Small intestine (tissue), 7 donors: ENCODE measurements at regions not wholly inside any gene's neighbourhood (a gene's known extent, or its start where the extent isn't known, plus 50 kb on each side); places are given as distances from the start of the nearest gene placed in this dataset.
A peak's percentile ranks its signal among the peaks of the same experiment; 100 is the strongest.

Source experiments
- DNase-seq, 2 donors: peaks; one replicate each; pipeline versions ENCODE4 v3.0.0 to v3.0.0-alpha.2; 2013
- FAIRE-seq: peaks from 2 replicates; lab custom pipeline; 2012; peaks lifted over from hg19 to GRCh38; lab: Jason Lieb, UNC
- H3K27ac ChIP-seq, 3 donors: one replicate each; pipeline ENCODE4 v1.5.1; 2013; ENCODE audit warnings: low read length in 2 of 3, mild to moderate bottlenecking in 2 of 3, control low read depth in 1 of 3, inconsistent platforms in 1 of 3, low read depth in 1 of 3, moderate library complexity in 1 of 3
- H3K27me3 ChIP-seq, 3 donors: one replicate each; pipeline ENCODE4 v1.6.1; 2013; ENCODE audit warnings: low read length in 3 of 3, inconsistent platforms in 1 of 3; ENCODE audit not compliant: control insufficient read depth in 3 of 3, insufficient read depth in 3 of 3
- H3K36me3 ChIP-seq, 3 donors: one replicate each; pipeline ENCODE4 v1.6.1; 2013; ENCODE audit warnings: low read length in 3 of 3, inconsistent platforms in 1 of 3, low read depth in 1 of 3, mild to moderate bottlenecking in 1 of 3, moderate library complexity in 1 of 3; ENCODE audit not compliant: control insufficient read depth in 3 of 3, insufficient read depth in 2 of 3
- H3K4me1 ChIP-seq, 3 donors: one replicate each; pipeline ENCODE4 v1.6.1; 2013; ENCODE audit warnings: low read length in 2 of 3, inconsistent platforms in 1 of 3, low read depth in 1 of 3, mild to moderate bottlenecking in 1 of 3, moderate library complexity in 1 of 3; ENCODE audit not compliant: control insufficient read depth in 3 of 3, insufficient read depth in 2 of 3
- H3K4me3 ChIP-seq, 3 donors: one replicate each; pipeline ENCODE4 v1.5.1; 2013; ENCODE audit warnings: low read length in 3 of 3, control low read depth in 1 of 3, inconsistent platforms in 1 of 3, low read depth in 1 of 3, mild to moderate bottlenecking in 1 of 3, moderate library complexity in 1 of 3
- H3K9me3 ChIP-seq, 2 donors: one replicate each; pipeline ENCODE4 v1.6.1; 2013; ENCODE audit warnings: low read depth in 1 of 2, low read length in 1 of 2; ENCODE audit not compliant: control insufficient read depth in 2 of 2, insufficient read depth in 1 of 2
- WGBS, 3 donors: extraction: QIAGEN DNeasy Blood & Tissue Kit; methylation state at CpG; one replicate each; pipeline ENCODE4 v1.1.7; 2013; 5-methylcytosine and 5-hydroxymethylcytosine counted together
- donor health status: healthy with polysubstance abuse.
- donor health status: control.
- donor health status: control.
- donor health status: Bipolar disorder and iron deficiency.
- donor health status: healthy.

DNA sequence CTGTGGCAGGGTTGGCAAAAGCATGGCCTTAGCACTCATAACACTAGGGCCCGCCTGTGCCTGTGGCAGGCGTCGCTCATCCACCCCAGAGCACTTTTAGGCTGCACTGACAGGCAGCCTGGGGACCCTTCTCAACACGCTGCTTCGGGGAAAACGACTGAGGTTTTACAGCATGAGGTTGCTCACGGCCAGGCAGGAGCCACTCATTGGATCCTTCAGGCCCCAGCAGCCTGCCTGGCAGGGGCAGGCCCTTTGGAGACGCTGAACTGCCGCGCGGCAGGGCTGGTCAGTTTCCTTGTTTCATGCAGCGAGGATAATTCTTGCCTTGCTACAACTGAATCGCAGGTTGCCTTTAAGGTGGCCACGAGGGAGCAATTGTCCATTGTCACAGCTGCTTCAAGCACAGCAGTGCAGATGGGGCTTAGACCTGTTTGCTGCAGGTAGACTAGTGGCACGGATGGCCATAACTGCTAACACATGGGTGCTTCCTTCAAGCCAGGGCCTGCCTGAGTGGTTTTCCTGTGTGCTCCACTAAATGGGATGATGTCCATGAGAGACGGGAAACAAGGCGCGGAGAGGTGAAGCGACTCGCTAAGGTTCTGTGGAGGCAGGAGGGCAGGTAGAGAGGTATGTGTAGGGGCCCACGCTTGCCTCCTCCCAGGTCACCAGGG is 49.9 kb upstream of the HS6ST1 start:
- DNase-seq: no peak

GRCh38 chr2:128369108-128369555 is 50.5 kb upstream of the HS6ST1 start:
- 65 to 85% (median 76%) methylated on average over 12 of the region's 12 CpGs for WGBS, 3 donors
- Histone ChIP-seq H3K4me3 (no peak overlapping the region), H3K4me1 (peaks cover 0 to 4% (median 0%) of the 10 kb centered on the region in 3 donors), H3K36me3 (no peaks in the 10 kb centered on the region), H3K9me3 (no peaks in the 10 kb centered on the region), H3K27ac (no peak overlapping the region), H3K27me3 (no peaks in the 10 kb centered on the region)
- DNase-seq (no peak), FAIRE-seq (no peak)

More for the DNA sequence above, 49.9 kb upstream of the HS6ST1 start:
- WGBS, 3 donors: 92 to 93% (median 93%) methylated on average over 21 of the region's 21 CpGs
- Histone ChIP-seq H3K27ac (no peak overlapping the region), H3K4me1 (no peaks in the 10 kb centered on the region), H3K27me3 (no peaks in the 10 kb centered on the region), H3K36me3 (no peaks in the 10 kb centered on the region), H3K4me3 (no peak overlapping the region), H3K9me3 (no peaks in the 10 kb centered on the region)
- FAIRE-seq: no peak

DNA sequence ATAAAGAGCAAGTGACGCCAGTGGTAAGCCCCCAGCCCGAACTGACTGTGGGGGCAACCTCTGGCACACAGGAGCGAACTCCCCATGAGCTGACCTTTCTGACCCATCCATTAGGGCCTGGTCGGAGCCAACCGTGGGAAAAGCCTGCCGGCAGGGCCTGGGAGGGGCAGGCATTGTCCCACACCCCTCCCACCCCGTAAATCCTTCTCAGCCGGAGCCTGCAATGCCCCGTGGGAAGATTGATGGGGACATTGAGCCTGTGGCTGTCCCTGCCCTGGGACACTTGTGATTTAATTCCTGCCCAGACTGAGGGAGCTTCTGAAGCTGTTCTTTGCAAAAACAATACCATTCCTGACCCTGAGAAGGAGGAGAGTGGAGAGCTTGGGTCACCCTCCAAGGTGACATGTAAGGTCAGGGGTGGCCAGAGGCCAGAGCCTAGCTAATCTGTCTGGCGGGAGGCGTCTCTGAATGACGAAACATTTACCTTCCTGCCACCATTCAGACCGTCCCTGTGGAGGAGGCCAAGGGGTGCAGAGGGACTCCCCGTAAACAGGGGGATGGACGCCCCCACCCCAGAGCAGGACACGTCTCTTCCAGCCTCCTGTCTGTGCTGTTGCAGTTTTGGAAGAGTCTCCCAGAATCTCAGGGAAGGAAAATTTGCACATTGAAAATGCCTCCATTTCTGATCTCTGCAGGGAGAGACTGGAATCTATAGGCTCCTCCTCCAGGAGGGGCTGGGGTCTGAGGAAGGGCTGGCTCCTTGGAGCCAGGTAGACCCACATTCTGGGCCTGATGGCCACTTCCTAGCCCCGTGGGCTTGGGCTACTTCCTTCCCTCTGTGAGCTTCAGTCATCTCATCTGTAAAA is 51.2 kb upstream of the HS6ST1 start:
- no peak overlapping the region for H3K4me3 ChIP-seq
- no peak for FAIRE-seq
- no peak overlapping the region for H3K27ac ChIP-seq
- no peaks in the 10 kb centered on the region for H3K36me3 ChIP-seq
- DNase-seq: no peak
- H3K9me3 ChIP-seq: no peaks in the 10 kb centered on the region
- WGBS, 3 donors: 69 to 73% (median 70%) methylated on average over 17 of the region's 17 CpGs
- no peaks in the 10 kb centered on the region for H3K27me3 ChIP-seq
- peaks cover 0 to 8% (median 2%) of the 10 kb centered on the region in 3 donors for H3K4me1 ChIP-seq

DNA sequence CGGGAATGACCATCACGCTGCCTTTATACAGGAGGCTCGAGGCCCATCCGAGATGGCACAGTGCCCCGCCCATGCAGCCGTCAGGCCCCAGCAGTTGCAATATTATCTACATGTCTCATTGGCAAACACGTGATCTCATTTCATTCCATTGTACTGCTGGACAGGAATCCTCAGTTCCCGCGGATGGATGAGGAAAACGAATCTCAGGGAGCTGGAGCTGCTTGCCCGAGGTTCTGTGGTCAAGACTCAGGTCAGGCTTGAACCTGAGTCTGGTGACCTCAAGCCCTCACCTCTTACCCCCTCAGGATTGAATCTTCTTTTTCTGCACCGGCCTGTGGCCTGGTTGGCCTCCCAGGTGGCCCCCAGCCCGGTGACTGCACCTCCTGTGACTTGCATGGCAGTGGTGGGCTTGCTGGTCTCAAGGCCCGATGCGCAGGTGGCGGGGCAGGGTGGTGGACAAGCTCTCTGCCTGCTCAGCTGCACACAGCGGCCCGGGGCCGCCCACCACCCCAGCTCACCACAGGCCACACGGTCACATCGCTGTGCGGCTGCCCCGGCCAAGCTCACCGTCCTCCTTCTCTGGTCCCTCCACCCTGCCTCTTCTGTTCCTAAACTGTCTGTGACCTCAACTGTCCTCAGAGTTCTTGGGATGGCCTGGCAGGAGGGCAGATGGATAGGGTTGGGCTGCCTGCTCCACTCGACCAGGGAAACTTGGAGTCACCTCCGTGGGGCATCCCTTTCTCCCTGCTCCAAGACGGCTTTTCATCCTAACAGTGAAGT is 52.0 kb upstream of the HS6ST1 start:
- WGBS, 3 donors: 75 to 85% (median 77%) methylated on average over 25 to 27 of the region's 27 CpGs
- Histone ChIP-seq H3K36me3 (no peaks in the 10 kb centered on the region), H3K27me3 (no peaks in the 10 kb centered on the region), H3K27ac (no peak overlapping the region), H3K9me3 (no peaks in the 10 kb centered on the region), H3K4me1 (peaks cover 0 to 12% (median 2%) of the 10 kb centered on the region in 3 donors), H3K4me3 (no peak overlapping the region)
- no peak for FAIRE-seq
- no peak for DNase-seq

DNA sequence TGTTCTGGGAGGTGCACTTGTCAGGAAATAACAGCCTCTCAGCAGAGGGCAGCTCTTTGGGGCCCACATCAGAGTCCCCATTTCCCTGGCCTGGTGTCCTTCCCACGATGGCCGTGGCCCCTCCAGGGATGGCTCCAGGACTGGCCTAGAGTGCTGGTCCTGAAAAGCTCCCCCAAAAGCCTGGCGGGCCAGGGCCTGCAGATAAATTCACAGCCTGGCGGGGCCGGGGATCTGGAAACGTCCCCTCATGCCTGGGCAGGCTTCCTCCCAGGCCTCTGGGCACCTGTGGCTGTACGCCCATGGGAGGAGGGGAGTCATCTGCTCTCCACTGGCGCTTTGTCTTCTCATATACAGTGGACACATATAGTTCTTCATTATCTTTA is 52.6 kb upstream of the HS6ST1 start:
- WGBS, 3 donors: 92 to 93% (median 92%) methylated on average over 8 of the region's 8 CpGs
- peaks cover 0 to 13% (median 2%) of the 10 kb centered on the region in 3 donors for H3K4me1 ChIP-seq
- H3K27me3 ChIP-seq: no peaks in the 10 kb centered on the region
- FAIRE-seq (no peak), DNase-seq (no peak)
- H3K27ac ChIP-seq: no peak overlapping the region
- H3K36me3 ChIP-seq: no peaks in the 10 kb centered on the region
- no peaks in the 10 kb centered on the region for H3K9me3 ChIP-seq
- no peak overlapping the region for H3K4me3 ChIP-seq

DNA sequence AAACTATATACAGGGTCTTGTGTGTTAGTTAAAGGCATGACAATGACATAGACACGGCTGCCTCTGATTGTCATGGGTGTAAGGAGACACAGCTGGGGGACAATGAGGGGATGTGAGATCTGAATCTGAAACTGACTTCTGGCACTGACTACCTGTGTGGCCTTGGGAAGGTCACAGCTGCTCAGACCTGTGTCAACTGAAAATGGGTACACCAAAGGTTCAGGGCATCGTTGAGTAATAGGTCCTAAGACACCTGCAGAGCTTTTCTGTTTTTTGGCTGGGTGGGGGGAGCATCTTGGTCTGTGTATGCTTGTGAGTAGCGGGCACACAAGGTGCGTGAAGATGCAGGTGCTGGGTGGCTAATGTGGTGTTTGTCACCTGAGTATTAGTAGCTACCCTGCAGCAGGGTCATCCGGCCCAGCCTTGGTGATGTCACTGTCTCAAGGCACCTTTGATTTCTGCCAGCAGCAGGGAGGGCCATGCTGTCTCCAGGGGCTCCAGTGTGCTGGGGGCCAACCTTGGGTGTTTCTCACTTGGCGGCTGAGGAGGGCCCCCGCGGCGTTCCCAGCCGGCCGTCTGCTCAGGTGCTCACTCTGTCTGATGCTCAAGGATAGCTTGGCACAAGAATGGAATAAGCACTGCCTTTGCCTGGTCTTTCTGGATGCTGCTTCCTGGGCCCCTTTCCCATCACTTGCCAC is 53.1 kb upstream of the HS6ST1 start:
- WGBS, 3 donors: 83 to 91% (median 88%) methylated on average over 11 of the region's 11 CpGs
- H3K27me3 ChIP-seq: no peaks in the 10 kb centered on the region
- DNase-seq (no peak), FAIRE-seq (no peak)
- no peak overlapping the region for H3K27ac ChIP-seq
- H3K9me3 ChIP-seq: no peaks in the 10 kb centered on the region
- no peaks in the 10 kb centered on the region for H3K36me3 ChIP-seq
- H3K4me3 ChIP-seq: no peak overlapping the region
- peaks cover 0 to 13% (median 2%) of the 10 kb centered on the region in 3 donors for H3K4me1 ChIP-seq

DNA sequence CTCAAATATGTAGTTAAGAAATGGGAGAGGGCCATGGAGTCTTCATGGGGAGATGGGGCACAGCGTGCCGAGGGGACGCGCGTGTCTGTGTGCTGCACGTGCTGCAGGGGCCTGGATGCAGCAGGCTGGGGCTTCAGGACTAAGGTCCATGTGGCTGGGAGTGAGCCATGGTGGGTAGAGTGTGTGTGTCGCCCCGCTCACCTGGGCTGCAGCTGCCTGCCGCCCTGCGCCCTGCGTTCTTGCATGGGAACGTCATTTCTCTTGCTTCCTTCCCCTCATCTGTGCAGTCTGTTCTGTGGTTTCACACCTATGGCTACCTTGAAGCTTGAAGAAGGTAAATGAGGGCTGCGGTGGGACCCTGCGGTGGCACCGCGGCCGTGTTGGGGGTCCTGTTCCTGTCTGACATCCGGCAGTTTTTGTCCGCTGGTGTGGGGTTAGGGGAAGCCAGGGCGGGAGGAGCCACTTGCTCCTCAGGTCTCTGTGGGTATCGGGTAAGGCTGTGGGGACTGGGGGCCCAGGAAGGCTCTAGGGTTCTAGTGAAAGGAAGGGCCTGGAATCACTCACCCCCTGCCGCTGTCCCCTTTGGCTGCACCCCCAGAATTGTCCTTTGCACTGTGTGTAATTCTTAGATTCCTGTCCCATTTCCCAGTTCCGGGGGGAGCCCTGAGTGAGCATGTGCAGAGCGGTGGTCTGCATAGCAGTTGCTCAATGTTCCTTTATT is 54.1 kb upstream of the HS6ST1 start:
- WGBS, 3 donors: 76 to 86% (median 84%) methylated on average over 24 of the region's 24 CpGs
- H3K4me3 ChIP-seq: no peak overlapping the region
- FAIRE-seq (no peak), DNase-seq (peak in 1 of 2 donors; percentile 35)
- H3K4me1 ChIP-seq: peaks cover 0 to 13% (median 2%) of the 10 kb centered on the region in 3 donors
- no peaks in the 10 kb centered on the region for H3K36me3 ChIP-seq
- no peaks in the 10 kb centered on the region for H3K9me3 ChIP-seq
- no peaks in the 10 kb centered on the region for H3K27me3 ChIP-seq
- H3K27ac ChIP-seq: no peak overlapping the region
